Testis (tissue), 2 donors: ENCODE measurements at regions not wholly inside any gene's neighbourhood (a gene's known extent, or its start where the extent isn't known, plus 50 kb on each side); places are given as distances from the start of the nearest gene placed in this dataset.
"Not testable (repeated sequence)": the region's sequence is repeated elsewhere in the genome, so short reads cannot be mapped to it uniquely, and the experiment has no call there.

Source experiments
- CTCF ChIP-seq, 3 experiments: fragments of 450-650 bp in 2 of 3; fragments of 200-600 bp in 1 of 3; sonication (generic) in 1 of 3; IDR thresholded peaks; one replicate each; pipeline ENCODE4 v1.5.1; 2016 to 2019; ENCODE audit warnings: antibody characterized with exemption in 3 of 3, mild to moderate bottlenecking in 2 of 3, moderate library complexity in 1 of 3
- POLR2A ChIP-seq: fragments of 450-650 bp; IDR thresholded peaks from one replicate; pipeline ENCODE4 v1.6.1; 2017; ENCODE audit warnings: antibody characterized with exemption, mild to moderate bottlenecking, moderate library complexity

GRCh38 chr2:87075791-87076252, 54.2 kb upstream of the PLGLB1 start:
- TF ChIP-seq CTCF (IDR thresholded peaks at IDR 0.05); POLR2A: not testable (repeated sequence)
